ENCODE measurements at regions not wholly inside any gene's neighbourhood (a gene's known extent, or its start where the extent isn't known, plus 50 kb on each side); places are given as distances from the start of the nearest gene placed in this dataset.

- H3K9me3 Mint-ChIP-seq, result peaks cover 0 to 2% (median 0%) of the 10 kb centered on the region in 11 donors
- no peaks in the 10 kb centered on the region for H3K36me3 Mint-ChIP-seq
- H3K27me3 ChIP-seq (ENCODE audit: control insufficient read depth in 2 of 2, insufficient read depth in 2 of 2, low read length in 2 of 2), result no peaks in the 10 kb centered on the region
- H3K9me3 ChIP-seq (ENCODE audit: control insufficient read depth in 2 of 3, low read length in 3 of 3), result no peaks in the 10 kb centered on the region
- no peak overlapping the region for H3K4me3 ChIP-seq (ENCODE audit: low read length)
- intact Hi-C loops (cut with micrococcal nuclease), result no loop called here
- no peaks in the 10 kb centered on the region for H3K36me3 ChIP-seq (ENCODE audit: control insufficient read depth in 2 of 3, insufficient read depth in 3 of 3, low read length in 3 of 3)
- no peak overlapping the region for H3K4me3 Mint-ChIP-seq
- DNase-seq (no peak), ATAC-seq (no peak)
- no peaks in the 10 kb centered on the region for H3K4me1 ChIP-seq (ENCODE audit: control insufficient read depth in 2 of 2, insufficient read depth in 2 of 2, low read length in 2 of 2)
- no peaks in the 10 kb centered on the region for H3K4me1 Mint-ChIP-seq
- POLR2A ChIA-PET, result no interaction called here
- H3K27me3 Mint-ChIP-seq, result peaks cover 0 to 28% (median 23%) of the 10 kb centered on the region in 5 donors
- no peak overlapping the region for H3K27ac Mint-ChIP-seq
- CTCF ChIA-PET, result no interaction called here
- no peak overlapping the region for H3K27ac ChIP-seq (ENCODE audit: low read depth, low read length)
Measured at GRCh38 chr3:115552007-115552406, 71.3 kb upstream of the GAP43 start.

GRCh38 chr3:115553796-115554486 lies 69.4 kb upstream of the GAP43 start:
- POLR2A ChIA-PET, result no interaction called here
- no peaks in the 10 kb centered on the region for H3K36me3 Mint-ChIP-seq

GRCh38 chr3:115554487-115554807 lies 68.9 kb upstream of the GAP43 start:
- CTCF ChIA-PET, result no interaction called here
- Mint-ChIP-seq H3K27me3 (peaks cover 0 to 27% (median 20%) of the 10 kb centered on the region in 5 donors), H3K9me3 (peaks cover 0 to 2% (median 0%) of the 10 kb centered on the region in 11 donors)

More at GRCh38 chr3:115553796-115554486, 69.4 kb upstream of the GAP43 start:
- Histone ChIP-seq H3K36me3 (ENCODE audit: control insufficient read depth in 2 of 3, insufficient read depth in 3 of 3, low read length in 3 of 3) (no peaks in the 10 kb centered on the region), H3K4me3 (ENCODE audit: low read length) (no peak overlapping the region), H3K27me3 (ENCODE audit: control insufficient read depth in 2 of 2, insufficient read depth in 2 of 2, low read length in 2 of 2) (no peaks in the 10 kb centered on the region), H3K27ac (ENCODE audit: low read depth, low read length) (no peak overlapping the region), H3K9me3 (ENCODE audit: control insufficient read depth in 2 of 3, low read length in 3 of 3) (no peaks in the 10 kb centered on the region), H3K4me1 (ENCODE audit: control insufficient read depth in 2 of 2, insufficient read depth in 2 of 2, low read length in 2 of 2) (no peaks in the 10 kb centered on the region)
- DNase-seq (no peak), ATAC-seq (no peak)
- Mint-ChIP-seq H3K27ac (no peak overlapping the region), H3K9me3 (peaks cover 0 to 2% (median 0%) of the 10 kb centered on the region in 11 donors), H3K27me3 (peaks cover 0 to 27% (median 20%) of the 10 kb centered on the region in 5 donors), H3K4me1 (no peaks in the 10 kb centered on the region), H3K4me3 (no peak overlapping the region)
- CTCF ChIA-PET, result no interaction called here
- intact Hi-C loops (cut with micrococcal nuclease), result no loop called here

GRCh38 chr3:115562636-115563267 lies 60.6 kb upstream of the GAP43 start:
- Mint-ChIP-seq H3K36me3 (no peaks in the 10 kb centered on the region), H3K27me3 (peaks cover 5 to 28% (median 14%) of the 10 kb centered on the region in 5 donors), H3K27ac (no peak overlapping the region), H3K9me3 (peaks cover 0 to 3% (median 0%) of the 10 kb centered on the region in 11 donors), H3K4me3 (no peak overlapping the region), H3K4me1 (no peaks in the 10 kb centered on the region)
- DNase-seq, result no peak
- intact Hi-C loops (cut with micrococcal nuclease), result no loop called here
- H3K9me3 ChIP-seq (ENCODE audit: control insufficient read depth in 2 of 3, low read length in 3 of 3), result no peaks in the 10 kb centered on the region
- CTCF ChIA-PET, result no interaction called here
- POLR2A ChIA-PET, result no interaction called here
- H3K27ac ChIP-seq (ENCODE audit: low read depth, low read length), result no peak overlapping the region
- peak; percentile 16 for ATAC-seq
- no peaks in the 10 kb centered on the region for H3K36me3 ChIP-seq (ENCODE audit: control insufficient read depth in 2 of 3, insufficient read depth in 3 of 3, low read length in 3 of 3)
- no peaks in the 10 kb centered on the region for H3K4me1 ChIP-seq (ENCODE audit: control insufficient read depth in 2 of 2, insufficient read depth in 2 of 2, low read length in 2 of 2)
- no peaks in the 10 kb centered on the region for H3K27me3 ChIP-seq (ENCODE audit: control insufficient read depth in 2 of 2, insufficient read depth in 2 of 2, low read length in 2 of 2)
- H3K4me3 ChIP-seq (ENCODE audit: low read length), result no peak overlapping the region

More at GRCh38 chr3:115554487-115554807, 68.9 kb upstream of the GAP43 start:
- H3K4me3 Mint-ChIP-seq, result no peak overlapping the region
- H3K4me1 Mint-ChIP-seq, result no peaks in the 10 kb centered on the region
- no peak for ATAC-seq
- H3K36me3 ChIP-seq (ENCODE audit: control insufficient read depth in 2 of 3, insufficient read depth in 3 of 3, low read length in 3 of 3), result no peaks in the 10 kb centered on the region
- DNase-seq, result no peak
- POLR2A ChIA-PET, result no interaction called here
- H3K27me3 ChIP-seq (ENCODE audit: control insufficient read depth in 2 of 2, insufficient read depth in 2 of 2, low read length in 2 of 2), result no peaks in the 10 kb centered on the region
- H3K36me3 Mint-ChIP-seq, result no peaks in the 10 kb centered on the region
- no peak overlapping the region for H3K27ac ChIP-seq (ENCODE audit: low read depth, low read length)
- H3K4me3 ChIP-seq (ENCODE audit: low read length), result no peak overlapping the region
- no peaks in the 10 kb centered on the region for H3K4me1 ChIP-seq (ENCODE audit: control insufficient read depth in 2 of 2, insufficient read depth in 2 of 2, low read length in 2 of 2)
- H3K9me3 ChIP-seq (ENCODE audit: control insufficient read depth in 2 of 3, low read length in 3 of 3), result no peaks in the 10 kb centered on the region
- intact Hi-C loops (cut with micrococcal nuclease), result no loop called here
- no peak overlapping the region for H3K27ac Mint-ChIP-seq

- Mint-ChIP-seq H3K4me3 (no peak overlapping the region), H3K4me1 (no peaks in the 10 kb centered on the region), H3K9me3 (peaks cover 0 to 3% (median 0%) of the 10 kb centered on the region in 11 donors), H3K27me3 (peaks cover 6 to 28% (median 14%) of the 10 kb centered on the region in 5 donors), H3K36me3 (no peaks in the 10 kb centered on the region), H3K27ac (no peak overlapping the region)
- ChIA-PET CTCF (no interaction called here), POLR2A (no interaction called here)
- intact Hi-C loops (cut with micrococcal nuclease), result no loop called here
- Histone ChIP-seq H3K27me3 (ENCODE audit: control insufficient read depth in 2 of 2, insufficient read depth in 2 of 2, low read length in 2 of 2) (no peaks in the 10 kb centered on the region), H3K36me3 (ENCODE audit: control insufficient read depth in 2 of 3, insufficient read depth in 3 of 3, low read length in 3 of 3) (no peaks in the 10 kb centered on the region), H3K4me3 (ENCODE audit: low read length) (no peak overlapping the region), H3K4me1 (ENCODE audit: control insufficient read depth in 2 of 2, insufficient read depth in 2 of 2, low read length in 2 of 2) (no peaks in the 10 kb centered on the region), H3K9me3 (ENCODE audit: control insufficient read depth in 2 of 3, low read length in 3 of 3) (no peaks in the 10 kb centered on the region), H3K27ac (ENCODE audit: low read depth, low read length) (no peak overlapping the region)
- DNase-seq (no peak), ATAC-seq (no peak)
Measured at GRCh38 chr3:115563984-115564383, 59.3 kb upstream of the GAP43 start.

GRCh38 chr3:115571413-115571812 lies 51.9 kb upstream of the GAP43 start:
- CTCF ChIA-PET, result no interaction called here

More at GRCh38 chr3:115571413-115571812, 51.9 kb upstream of the GAP43 start:
- DNase-seq, result no peak
- Mint-ChIP-seq H3K4me3 (no peak overlapping the region), H3K27ac (no peak overlapping the region), H3K4me1 (no peaks in the 10 kb centered on the region), H3K36me3 (no peaks in the 10 kb centered on the region), H3K9me3 (peaks cover 0 to 3% (median 0%) of the 10 kb centered on the region in 11 donors), H3K27me3 (peaks cover 3 to 20% (median 15%) of the 10 kb centered on the region in 5 donors)
- Histone ChIP-seq H3K36me3 (ENCODE audit: control insufficient read depth in 2 of 3, insufficient read depth in 3 of 3, low read length in 3 of 3) (no peaks in the 10 kb centered on the region), H3K4me1 (ENCODE audit: control insufficient read depth in 2 of 2, insufficient read depth in 2 of 2, low read length in 2 of 2) (no peaks in the 10 kb centered on the region), H3K4me3 (ENCODE audit: low read length) (no peak overlapping the region), H3K27me3 (ENCODE audit: control insufficient read depth in 2 of 2, insufficient read depth in 2 of 2, low read length in 2 of 2) (no peaks in the 10 kb centered on the region), H3K27ac (ENCODE audit: low read depth, low read length) (no peak overlapping the region), H3K9me3 (ENCODE audit: control insufficient read depth in 2 of 3, low read length in 3 of 3) (no peaks in the 10 kb centered on the region)
- POLR2A ChIA-PET, result no interaction called here
- no peak for ATAC-seq
- intact Hi-C loops (cut with micrococcal nuclease), result loop anchor here in 1 of 2 donors (10.0 kb wide), 1 partner anchor 123 kb away; no protein-coding TSS in a partner anchor

Measured in naive thymus-derived CD4-positive, alpha-beta T cell (primary cell).